HUES6 (cell line): ENCODE measurements at regions not wholly inside any gene's neighbourhood (a gene's known extent, or its start where the extent isn't known, plus 50 kb on each side); places are given as distances from the start of the nearest gene placed in this dataset.

Experiments used
- H3K27ac ChIP-seq: 2 replicates; pipeline ENCODE4 v1.7.0; 2013; ENCODE audit warnings: low read depth, mild to moderate bottlenecking, low read length, inconsistent platforms
- H3K27me3 ChIP-seq: 2 replicates; pipeline ENCODE4 v1.6.1; 2013; ENCODE audit warnings: low read length; ENCODE audit not compliant: control insufficient read depth, insufficient read depth
- H3K36me3 ChIP-seq: 2 replicates; pipeline ENCODE4 v1.6.1; 2013; ENCODE audit warnings: low read length; ENCODE audit not compliant: control insufficient read depth, insufficient read depth
- H3K4me1 ChIP-seq: 2 replicates; pipeline ENCODE4 v1.6.1; 2013; ENCODE audit warnings: low read length; ENCODE audit not compliant: control insufficient read depth, insufficient read depth
- H3K4me3 ChIP-seq: 2 replicates; pipeline ENCODE4 v1.5.1; 2013; ENCODE audit warnings: low read depth, low read length
- H3K9ac ChIP-seq: one replicate; pipeline ENCODE4 v1.6.1; 2013; ENCODE audit warnings: mild to moderate bottlenecking, low read length
- H3K9me3 ChIP-seq: 2 replicates; pipeline ENCODE4 v1.6.1; 2013; ENCODE audit warnings: low read depth, low read length; ENCODE audit not compliant: control insufficient read depth, insufficient read depth

GRCh38 chr14:95442016-95442632 is 74.3 kb downstream of the SYNE3 start:
- H3K36me3 ChIP-seq, result no peaks in the 10 kb centered on the region

GRCh38 chr14:95440951-95441350 is 75.5 kb downstream of the SYNE3 start:
- no peak overlapping the region for H3K4me3 ChIP-seq
- H3K36me3 ChIP-seq, result no peaks in the 10 kb centered on the region
- H3K27ac ChIP-seq, result no peak overlapping the region
- H3K27me3 ChIP-seq, result no peaks in the 10 kb centered on the region
- peaks cover 2% of the 10 kb centered on the region; the same call in 1 of the 2 replicates for H3K4me1 ChIP-seq
- no peak overlapping the region for H3K9ac ChIP-seq
- H3K9me3 ChIP-seq, result no peaks in the 10 kb centered on the region

More at GRCh38 chr14:95442016-95442632, 74.3 kb downstream of the SYNE3 start:
- Histone ChIP-seq H3K9me3 (no peaks in the 10 kb centered on the region), H3K4me1 (peaks cover 2% of the 10 kb centered on the region; the same call in 1 of the 2 replicates), H3K27ac (no peak overlapping the region), H3K4me3 (no peak overlapping the region), H3K27me3 (no peaks in the 10 kb centered on the region), H3K9ac (no peak overlapping the region)

- H3K27ac ChIP-seq, result no peak overlapping the region
- no peaks in the 10 kb centered on the region for H3K36me3 ChIP-seq
- no peak overlapping the region for H3K9ac ChIP-seq
- no peaks in the 10 kb centered on the region for H3K9me3 ChIP-seq
- H3K27me3 ChIP-seq, result no peaks in the 10 kb centered on the region
- H3K4me1 ChIP-seq, result peaks cover 2% of the 10 kb centered on the region; the same call in 1 of the 2 replicates
- H3K4me3 ChIP-seq, result no peak overlapping the region
Measured at GRCh38 chr14:95440496-95440895, 76.0 kb downstream of the SYNE3 start.

GRCh38 chr14:95439881-95440280 is 76.6 kb downstream of the SYNE3 start:
- Histone ChIP-seq H3K9me3 (no peaks in the 10 kb centered on the region), H3K27me3 (no peaks in the 10 kb centered on the region), H3K9ac (no peak overlapping the region), H3K27ac (no peak overlapping the region), H3K4me3 (no peak overlapping the region), H3K36me3 (no peaks in the 10 kb centered on the region), H3K4me1 (peaks cover 2% of the 10 kb centered on the region; the same call in 1 of the 2 replicates)

- H3K27me3 ChIP-seq, result no peaks in the 10 kb centered on the region
- H3K4me1 ChIP-seq, result peaks cover 2% of the 10 kb centered on the region; the same call in 1 of the 2 replicates
- no peaks in the 10 kb centered on the region for H3K9me3 ChIP-seq
- no peak overlapping the region for H3K27ac ChIP-seq
- no peaks in the 10 kb centered on the region for H3K36me3 ChIP-seq
- H3K4me3 ChIP-seq, result no peak overlapping the region
- no peak overlapping the region for H3K9ac ChIP-seq
Measured at GRCh38 chr14:95437715-95438114, 78.7 kb downstream of the SYNE3 start.

GRCh38 chr14:95436354-95436753 is 80.1 kb downstream of the SYNE3 start:
- no peaks in the 10 kb centered on the region for H3K27me3 ChIP-seq
- peaks cover 6% of the 10 kb centered on the region; the same call in 1 of the 2 replicates for H3K4me1 ChIP-seq
- H3K9me3 ChIP-seq, result no peaks in the 10 kb centered on the region
- no peak overlapping the region for H3K9ac ChIP-seq
- H3K36me3 ChIP-seq, result no peaks in the 10 kb centered on the region
- H3K27ac ChIP-seq, result no peak overlapping the region
- no peak overlapping the region for H3K4me3 ChIP-seq

GRCh38 chr14:95434121-95434520 is 82.3 kb downstream of the SYNE3 start:
- Histone ChIP-seq H3K4me3 (no peak overlapping the region), H3K27me3 (no peaks in the 10 kb centered on the region), H3K36me3 (no peaks in the 10 kb centered on the region), H3K9me3 (no peaks in the 10 kb centered on the region), H3K9ac (no peak overlapping the region), H3K27ac (no peak overlapping the region), H3K4me1 (peaks cover 4% of the 10 kb centered on the region; the same call in 1 of the 2 replicates)

- Histone ChIP-seq H3K9me3 (no peaks in the 10 kb centered on the region), H3K4me1 (peaks cover 4% of the 10 kb centered on the region; the same call in 1 of the 2 replicates), H3K4me3 (no peak overlapping the region), H3K36me3 (no peaks in the 10 kb centered on the region), H3K27me3 (no peaks in the 10 kb centered on the region), H3K27ac (no peak overlapping the region), H3K9ac (no peak overlapping the region)
Measured at GRCh38 chr14:95433094-95433478, 83.4 kb downstream of the SYNE3 start.

- no peaks in the 10 kb centered on the region for H3K9me3 ChIP-seq
- H3K27me3 ChIP-seq, result no peaks in the 10 kb centered on the region
- no peaks in the 10 kb centered on the region for H3K36me3 ChIP-seq
- peaks cover 4% of the 10 kb centered on the region; the same call in 1 of the 2 replicates for H3K4me1 ChIP-seq
- no peak overlapping the region for H3K27ac ChIP-seq
- no peak overlapping the region for H3K9ac ChIP-seq
- no peak overlapping the region for H3K4me3 ChIP-seq
Measured at GRCh38 chr14:95432144-95433093, 84.0 kb downstream of the SYNE3 start.

- peaks cover 4% of the 10 kb centered on the region; the same call in 1 of the 2 replicates for H3K4me1 ChIP-seq
Measured at GRCh38 chr14:95431199-95432143, 85.0 kb downstream of the SYNE3 start.

More at GRCh38 chr14:95431199-95432143, 85.0 kb downstream of the SYNE3 start:
- H3K27me3 ChIP-seq, result no peaks in the 10 kb centered on the region
- no peak overlapping the region for H3K4me3 ChIP-seq
- H3K27ac ChIP-seq, result no peak overlapping the region
- no peaks in the 10 kb centered on the region for H3K36me3 ChIP-seq
- no peaks in the 10 kb centered on the region for H3K9me3 ChIP-seq
- H3K9ac ChIP-seq, result no peak overlapping the region
